ENCODE measurements at regions not wholly inside any gene's neighbourhood (a gene's known extent, or its start where the extent isn't known, plus 50 kb on each side); places are given as distances from the start of the nearest gene placed in this dataset.

- no peak for DNase-seq
- H3K27me3 ChIP-seq, result no peaks in the 10 kb centered on the region
- no peak overlapping the region for H3K4me3 ChIP-seq
- H3K27ac ChIP-seq, result no peak overlapping the region
- peaks cover 0 to 8% (median 3%) of the 10 kb centered on the region in 4 donors for H3K9me3 ChIP-seq
- H3K4me1 ChIP-seq, result peaks cover 0 to 5% (median 0%) of the 10 kb centered on the region in 4 donors
- H3K36me3 ChIP-seq, result no peaks in the 10 kb centered on the region
- no peak for TF ChIP-seq CTCF (IDR thresholded peaks at IDR 0.05)
- TF ChIP-seq POLR2A (IDR thresholded peaks at IDR 0.05), result no peak
Observed at GRCh38 chr3:27617552-27617951, 104.6 kb downstream of the EOMES start.

GRCh38 chr3:27616031-27616430 is 106.1 kb downstream of the EOMES start:
- Histone ChIP-seq H3K27me3 (no peaks in the 10 kb centered on the region), H3K27ac (peak overlapping the region in 1 of 4 donors; percentile 50), H3K4me3 (no peak overlapping the region), H3K9me3 (peaks cover 0 to 8% (median 3%) of the 10 kb centered on the region in 4 donors), H3K4me1 (peaks cover 0 to 5% (median 0%) of the 10 kb centered on the region in 4 donors), H3K36me3 (no peaks in the 10 kb centered on the region)
- no peak for TF ChIP-seq CTCF (IDR thresholded peaks at IDR 0.05)
- TF ChIP-seq POLR2A (IDR thresholded peaks at IDR 0.05), result no peak
- DNase-seq, result no peak

- Histone ChIP-seq H3K27ac (peak overlapping the region in 1 of 4 donors; percentile 38), H3K4me3 (no peak overlapping the region), H3K9me3 (peaks cover 0 to 8% (median 3%) of the 10 kb centered on the region in 4 donors), H3K36me3 (no peaks in the 10 kb centered on the region), H3K27me3 (no peaks in the 10 kb centered on the region), H3K4me1 (peaks cover 0 to 5% (median 0%) of the 10 kb centered on the region in 4 donors)
- TF ChIP-seq POLR2A (IDR thresholded peaks at IDR 0.05), result no peak
- TF ChIP-seq CTCF (IDR thresholded peaks at IDR 0.05), result no peak
- no peak for DNase-seq
Observed at GRCh38 chr3:27615555-27615954, 106.6 kb downstream of the EOMES start.

- Histone ChIP-seq H3K36me3 (no peaks in the 10 kb centered on the region), H3K27me3 (no peaks in the 10 kb centered on the region), H3K9me3 (peaks cover 0 to 8% (median 3%) of the 10 kb centered on the region in 4 donors), H3K27ac (peak overlapping the region in 1 of 4 donors; percentile 38), H3K4me1 (peaks cover 0 to 5% (median 0%) of the 10 kb centered on the region in 4 donors), H3K4me3 (no peak overlapping the region)
- no peak for DNase-seq
- TF ChIP-seq POLR2A (IDR thresholded peaks at IDR 0.05), result no peak
- TF ChIP-seq CTCF (IDR thresholded peaks at IDR 0.05), result no peak
Observed at GRCh38 chr3:27614592-27614991, 107.5 kb downstream of the EOMES start.

GRCh38 chr3:27613846-27614500 is 108.2 kb downstream of the EOMES start:
- Histone ChIP-seq H3K9me3 (peaks cover 0 to 8% (median 3%) of the 10 kb centered on the region in 4 donors), H3K27ac (peak overlapping the region in 1 of 4 donors; percentile 38), H3K27me3 (no peaks in the 10 kb centered on the region), H3K4me1 (peaks cover 0 to 5% (median 0%) of the 10 kb centered on the region in 4 donors), H3K36me3 (no peaks in the 10 kb centered on the region), H3K4me3 (no peak overlapping the region)
- DNase-seq, result no peak
- TF ChIP-seq POLR2A (IDR thresholded peaks at IDR 0.05), result no peak
- TF ChIP-seq CTCF (IDR thresholded peaks at IDR 0.05), result no peak

Data from Peyer's patch (tissue), 4 donors.